ENCODE measurements at regions not wholly inside any gene's neighbourhood (a gene's known extent, or its start where the extent isn't known, plus 50 kb on each side); places are given as distances from the start of the nearest gene placed in this dataset.

DNA sequence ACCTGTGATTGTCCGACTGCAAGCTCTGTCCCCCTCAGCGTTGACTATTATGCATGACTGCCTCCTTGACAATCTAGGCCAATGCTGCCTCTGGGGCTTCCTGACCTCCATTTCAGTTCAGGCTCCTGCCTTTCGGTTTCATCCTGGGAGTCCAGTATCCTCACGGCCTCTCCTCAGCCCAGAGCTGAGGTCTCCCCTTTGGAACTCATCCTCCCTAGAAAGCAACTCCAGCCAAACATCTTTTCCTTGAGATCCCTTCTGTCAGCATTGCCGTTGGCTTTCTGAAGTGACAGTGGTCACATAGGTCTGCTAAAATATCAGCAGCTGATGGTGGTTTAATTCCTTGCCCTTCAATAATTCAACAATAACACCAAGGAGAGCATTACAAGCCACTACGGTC is 519.1 kb upstream of the NBEA start:
- H4K8ac ChIP-seq (ENCODE audit: low read depth in 2 of 2, low read length in 2 of 2): no peak overlapping the region
- H3K9me1 ChIP-seq (ENCODE audit: insufficient read depth, low read length): no peaks in the 10 kb centered on the region
- H3K9me3 ChIP-seq (ENCODE audit: control insufficient read depth, insufficient read depth, low read length): no peaks in the 10 kb centered on the region
- ChIA-PET CTCF (no interaction called here), POLR2A (ENCODE audit: unreplicated experiment) (no interaction called here)
- H2AK5ac ChIP-seq (ENCODE audit: low read depth, low read length): no peak overlapping the region
- in situ Hi-C loops (cut with MboI; ENCODE audit: low sequenced_read_pairs): no loop called here
- no peaks in the 10 kb centered on the region for H3K36me3 ChIP-seq (ENCODE audit: control insufficient read depth, insufficient read depth, low read length)
- H3K79me1 ChIP-seq (ENCODE audit: low read depth in 1 of 2, low read length in 2 of 2): no peaks in the 10 kb centered on the region
- no peaks in the 10 kb centered on the region for H3K27me3 ChIP-seq (ENCODE audit: control insufficient read depth, insufficient read depth, low read length)
- H3K9ac ChIP-seq (ENCODE audit: low read depth, low read length): no peak overlapping the region
- no peak overlapping the region for H4K5ac ChIP-seq (ENCODE audit: low read depth, low read length)
- no peak overlapping the region for H3K18ac ChIP-seq (ENCODE audit: low read depth, low read length)
- H3K4me3 ChIP-seq (ENCODE audit: insufficient read depth, low read depth, low read length): no peak overlapping the region
- DNase-seq (no peak), ATAC-seq (ENCODE audit: low read depth) (no peak)
- H3K4me1 ChIP-seq (ENCODE audit: control insufficient read depth, insufficient read depth, low read length): no peaks in the 10 kb centered on the region
- H4K20me1 ChIP-seq (ENCODE audit: insufficient read depth, low read length): no peaks in the 10 kb centered on the region
- H2BK15ac ChIP-seq (ENCODE audit: low read depth, low read length): no peak overlapping the region
- H2BK120ac ChIP-seq (ENCODE audit: low read depth, low read length): no peak overlapping the region
- dilution Hi-C loops (cut with HindIII; ENCODE audit: low sequenced_read_pairs, unreplicated experiment): no loop called here
- TF ChIP-seq RCOR1 (IDR thresholded peaks at IDR 0.05; ENCODE audit: insufficient replicate concordance, low read length): no peak
- TF ChIP-seq, protein P1, sequence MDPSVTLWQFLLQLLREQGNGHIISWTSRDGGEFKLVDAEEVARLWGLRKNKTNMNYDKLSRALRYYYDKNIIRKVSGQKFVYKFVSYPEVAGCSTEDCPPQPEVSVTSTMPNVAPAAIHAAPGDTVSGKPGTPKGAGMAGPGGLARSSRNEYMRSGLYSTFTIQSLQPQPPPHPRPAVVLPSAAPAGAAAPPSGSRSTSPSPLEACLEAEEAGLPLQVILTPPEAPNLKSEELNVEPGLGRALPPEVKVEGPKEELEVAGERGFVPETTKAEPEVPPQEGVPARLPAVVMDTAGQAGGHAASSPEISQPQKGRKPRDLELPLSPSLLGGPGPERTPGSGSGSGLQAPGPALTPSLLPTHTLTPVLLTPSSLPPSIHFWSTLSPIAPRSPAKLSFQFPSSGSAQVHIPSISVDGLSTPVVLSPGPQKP (IDR thresholded peaks at IDR 0.05; ENCODE audit: borderline replicate concordance, low read depth, low read length): no peak
- no peak for TF ChIP-seq MXI1 (IDR thresholded peaks at IDR 0.05; ENCODE audit: borderline replicate concordance, low read depth, low read length)
- TF ChIP-seq, protein P2, sequence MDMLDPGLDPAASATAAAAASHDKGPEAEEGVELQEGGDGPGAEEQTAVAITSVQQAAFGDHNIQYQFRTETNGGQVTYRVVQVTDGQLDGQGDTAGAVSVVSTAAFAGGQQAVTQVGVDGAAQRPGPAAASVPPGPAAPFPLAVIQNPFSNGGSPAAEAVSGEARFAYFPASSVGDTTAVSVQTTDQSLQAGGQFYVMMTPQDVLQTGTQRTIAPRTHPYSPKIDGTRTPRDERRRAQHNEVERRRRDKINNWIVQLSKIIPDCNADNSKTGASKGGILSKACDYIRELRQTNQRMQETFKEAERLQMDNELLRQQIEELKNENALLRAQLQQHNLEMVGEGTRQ (IDR thresholded peaks at IDR 0.05; ENCODE audit: low read depth, low read length): no peak
- no peak for TF ChIP-seq SMC3 (IDR thresholded peaks at IDR 0.05; ENCODE audit: low read depth, low read length)
- no peak for TF ChIP-seq NFE2L2 (IDR thresholded peaks at IDR 0.05; ENCODE audit: low read depth, low read length)
- TF ChIP-seq, protein P3, sequence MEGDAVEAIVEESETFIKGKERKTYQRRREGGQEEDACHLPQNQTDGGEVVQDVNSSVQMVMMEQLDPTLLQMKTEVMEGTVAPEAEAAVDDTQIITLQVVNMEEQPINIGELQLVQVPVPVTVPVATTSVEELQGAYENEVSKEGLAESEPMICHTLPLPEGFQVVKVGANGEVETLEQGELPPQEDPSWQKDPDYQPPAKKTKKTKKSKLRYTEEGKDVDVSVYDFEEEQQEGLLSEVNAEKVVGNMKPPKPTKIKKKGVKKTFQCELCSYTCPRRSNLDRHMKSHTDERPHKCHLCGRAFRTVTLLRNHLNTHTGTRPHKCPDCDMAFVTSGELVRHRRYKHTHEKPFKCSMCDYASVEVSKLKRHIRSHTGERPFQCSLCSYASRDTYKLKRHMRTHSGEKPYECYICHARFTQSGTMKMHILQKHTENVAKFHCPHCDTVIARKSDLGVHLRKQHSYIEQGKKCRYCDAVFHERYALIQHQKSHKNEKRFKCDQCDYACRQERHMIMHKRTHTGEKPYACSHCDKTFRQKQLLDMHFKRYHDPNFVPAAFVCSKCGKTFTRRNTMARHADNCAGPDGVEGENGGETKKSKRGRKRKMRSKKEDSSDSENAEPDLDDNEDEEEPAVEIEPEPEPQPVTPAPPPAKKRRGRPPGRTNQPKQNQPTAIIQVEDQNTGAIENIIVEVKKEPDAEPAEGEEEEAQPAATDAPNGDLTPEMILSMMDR (conservative IDR thresholded peaks at IDR 0.05; ENCODE audit: low read depth, low read length): no peak
- no peak for TF ChIP-seq CHD1 (IDR thresholded peaks at IDR 0.05; ENCODE audit: low read depth, low read length)
- TF ChIP-seq RAD21 (IDR thresholded peaks at IDR 0.05; ENCODE audit: low read length): no peak
- TF ChIP-seq MAZ (IDR thresholded peaks at IDR 0.05; ENCODE audit: borderline replicate concordance, low read depth, low read length): no peak
- TF ChIP-seq CEBPB (IDR thresholded peaks at IDR 0.05; ENCODE audit: low read depth, low read length): no peak
- TF ChIP-seq POLR2A (IDR thresholded peaks at IDR 0.05; ENCODE audit: low read depth, low read length): no peak
- no peak for TF ChIP-seq FOS (IDR thresholded peaks at IDR 0.05; ENCODE audit: low read depth, low read length)
- no peak overlapping the region for H3K56ac ChIP-seq (ENCODE audit: extremely low read depth, insufficient read depth, low read length)
- H3K23ac ChIP-seq (ENCODE audit: low read depth, low read length): no peak overlapping the region
- H2BK5ac ChIP-seq (ENCODE audit: low read depth, low read length, poor library complexity, severe bottlenecking): no peak overlapping the region
- no peak overlapping the region for H3K14ac ChIP-seq (replicated peaks; ENCODE audit: low read depth, low read length)
- H2AK9ac ChIP-seq (replicated peaks; ENCODE audit: low read depth, low read length, poor library complexity): no peak overlapping the region
- no TSS peak for BruUV-seq (replicated peaks)
- no peak overlapping the region for H2AFZ ChIP-seq (replicated peaks; ENCODE audit: low read length, poor library complexity)
- intact Hi-C loops (cut with micrococcal nuclease): no loop called here
- H4K91ac ChIP-seq (ENCODE audit: insufficient read depth, low read depth, low read length): no peak overlapping the region
- 100% methylated on average over 2 of the region's 6 CpGs; no CpG with 5 or more reads in 1 of the 2 experiments for WGBS, 2 experiments (ENCODE audit: extremely low coverage in 2 of 2, insufficient read length in 1 of 2)
- no peak overlapping the region for H2BK20ac ChIP-seq (ENCODE audit: low read depth, low read length)
- no peak overlapping the region for H3K4me2 ChIP-seq (ENCODE audit: low read depth, low read length)
- H3K27ac ChIP-seq (ENCODE audit: insufficient read depth, low read length): no peak overlapping the region
- no peak overlapping the region for H3K4ac ChIP-seq (ENCODE audit: low read depth, low read length)

All from IMR-90 (cell line).